ENCODE measurements at regions not wholly inside any gene's neighbourhood (a gene's known extent, or its start where the extent isn't known, plus 50 kb on each side); places are given as distances from the start of the nearest gene placed in this dataset.
"Not testable (repeated sequence)": the region's sequence is repeated elsewhere in the genome, so short reads cannot be mapped to it uniquely, and the experiment has no call there.

DNA sequence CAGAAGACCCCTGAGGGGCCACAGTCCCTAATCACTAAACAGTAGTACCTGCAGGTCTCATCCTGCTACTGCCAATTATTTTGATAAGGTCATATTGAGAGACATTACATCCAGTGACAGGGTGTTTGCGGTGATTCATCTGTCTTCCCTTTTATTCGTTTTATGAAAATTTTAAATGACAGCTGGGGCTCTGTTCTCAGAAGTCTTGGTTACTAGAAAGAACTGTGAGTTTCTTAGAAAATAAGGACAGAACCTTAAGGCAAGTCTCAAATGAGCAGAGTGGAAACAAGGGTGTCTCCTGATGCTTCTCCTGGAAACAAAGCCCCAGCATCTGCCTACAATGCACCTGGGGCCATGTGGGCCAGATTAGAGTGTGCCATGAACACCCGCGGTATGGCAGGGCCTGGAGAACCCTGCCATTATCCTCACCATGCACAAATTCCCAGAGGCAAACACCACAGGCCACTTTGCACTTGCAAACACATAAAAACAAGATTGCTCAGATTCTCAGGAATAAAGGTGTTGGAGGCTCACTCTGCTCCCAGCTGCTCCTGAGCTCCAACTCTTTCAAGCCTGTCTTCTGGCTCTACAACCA lies 66.3 kb upstream of the IQSEC1 start:
- no peak overlapping the region for H3K4me3 ChIP-seq (ENCODE audit: low read depth, low read length)
- no peak overlapping the region for H3K9ac ChIP-seq
- no peak overlapping the region for H2AFZ ChIP-seq
- H3K27me3 ChIP-seq (ENCODE audit: control insufficient read depth, insufficient read depth, low read length) = no peaks in the 10 kb centered on the region
- TF ChIP-seq, protein P1, sequence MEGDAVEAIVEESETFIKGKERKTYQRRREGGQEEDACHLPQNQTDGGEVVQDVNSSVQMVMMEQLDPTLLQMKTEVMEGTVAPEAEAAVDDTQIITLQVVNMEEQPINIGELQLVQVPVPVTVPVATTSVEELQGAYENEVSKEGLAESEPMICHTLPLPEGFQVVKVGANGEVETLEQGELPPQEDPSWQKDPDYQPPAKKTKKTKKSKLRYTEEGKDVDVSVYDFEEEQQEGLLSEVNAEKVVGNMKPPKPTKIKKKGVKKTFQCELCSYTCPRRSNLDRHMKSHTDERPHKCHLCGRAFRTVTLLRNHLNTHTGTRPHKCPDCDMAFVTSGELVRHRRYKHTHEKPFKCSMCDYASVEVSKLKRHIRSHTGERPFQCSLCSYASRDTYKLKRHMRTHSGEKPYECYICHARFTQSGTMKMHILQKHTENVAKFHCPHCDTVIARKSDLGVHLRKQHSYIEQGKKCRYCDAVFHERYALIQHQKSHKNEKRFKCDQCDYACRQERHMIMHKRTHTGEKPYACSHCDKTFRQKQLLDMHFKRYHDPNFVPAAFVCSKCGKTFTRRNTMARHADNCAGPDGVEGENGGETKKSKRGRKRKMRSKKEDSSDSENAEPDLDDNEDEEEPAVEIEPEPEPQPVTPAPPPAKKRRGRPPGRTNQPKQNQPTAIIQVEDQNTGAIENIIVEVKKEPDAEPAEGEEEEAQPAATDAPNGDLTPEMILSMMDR (IDR thresholded peaks at IDR 0.05) = no peak
- no peaks in the 10 kb centered on the region for H3K79me2 ChIP-seq
- no peaks in the 10 kb centered on the region for H3K36me3 ChIP-seq (ENCODE audit: control insufficient read depth, insufficient read depth, low read length)
- H3K4me2 ChIP-seq (ENCODE audit: low read length) = no peak overlapping the region
- H3K9me3 ChIP-seq (ENCODE audit: control insufficient read depth, low read length) = no peaks in the 10 kb centered on the region
- no peak overlapping the region for H3K27ac ChIP-seq
- H3K4me1 ChIP-seq = no peaks in the 10 kb centered on the region

DNA sequence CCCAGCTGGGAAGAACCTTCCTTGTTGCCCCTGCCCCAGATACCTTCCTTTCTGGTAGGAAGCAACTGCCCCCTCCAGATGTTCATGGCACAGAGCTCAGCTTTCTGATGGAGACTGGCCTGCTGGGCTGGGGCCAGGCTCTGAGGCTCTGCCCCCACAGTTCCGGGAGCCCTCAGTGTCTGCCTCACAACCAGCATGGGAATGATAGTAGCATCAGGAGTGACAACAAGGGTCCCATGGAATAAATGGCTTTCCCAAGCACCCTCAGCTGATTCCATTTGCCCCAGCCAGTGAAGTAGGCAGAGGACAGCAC lies 65.6 kb upstream of the IQSEC1 start:
- Histone ChIP-seq H2AFZ (no peak overlapping the region), H3K27ac (no peak overlapping the region), H3K27me3 (ENCODE audit: control insufficient read depth, insufficient read depth, low read length) (no peaks in the 10 kb centered on the region), H3K4me2 (ENCODE audit: low read length) (no peak overlapping the region), H3K4me3 (ENCODE audit: low read depth, low read length) (no peak overlapping the region), H3K36me3 (ENCODE audit: control insufficient read depth, insufficient read depth, low read length) (no peaks in the 10 kb centered on the region), H3K9me3 (ENCODE audit: control insufficient read depth, low read length) (no peaks in the 10 kb centered on the region), H3K9ac (no peak overlapping the region), H3K4me1 (no peaks in the 10 kb centered on the region), H3K79me2 (no peaks in the 10 kb centered on the region)
- TF ChIP-seq, protein P1 (IDR thresholded peaks at IDR 0.05) = no peak

DNA sequence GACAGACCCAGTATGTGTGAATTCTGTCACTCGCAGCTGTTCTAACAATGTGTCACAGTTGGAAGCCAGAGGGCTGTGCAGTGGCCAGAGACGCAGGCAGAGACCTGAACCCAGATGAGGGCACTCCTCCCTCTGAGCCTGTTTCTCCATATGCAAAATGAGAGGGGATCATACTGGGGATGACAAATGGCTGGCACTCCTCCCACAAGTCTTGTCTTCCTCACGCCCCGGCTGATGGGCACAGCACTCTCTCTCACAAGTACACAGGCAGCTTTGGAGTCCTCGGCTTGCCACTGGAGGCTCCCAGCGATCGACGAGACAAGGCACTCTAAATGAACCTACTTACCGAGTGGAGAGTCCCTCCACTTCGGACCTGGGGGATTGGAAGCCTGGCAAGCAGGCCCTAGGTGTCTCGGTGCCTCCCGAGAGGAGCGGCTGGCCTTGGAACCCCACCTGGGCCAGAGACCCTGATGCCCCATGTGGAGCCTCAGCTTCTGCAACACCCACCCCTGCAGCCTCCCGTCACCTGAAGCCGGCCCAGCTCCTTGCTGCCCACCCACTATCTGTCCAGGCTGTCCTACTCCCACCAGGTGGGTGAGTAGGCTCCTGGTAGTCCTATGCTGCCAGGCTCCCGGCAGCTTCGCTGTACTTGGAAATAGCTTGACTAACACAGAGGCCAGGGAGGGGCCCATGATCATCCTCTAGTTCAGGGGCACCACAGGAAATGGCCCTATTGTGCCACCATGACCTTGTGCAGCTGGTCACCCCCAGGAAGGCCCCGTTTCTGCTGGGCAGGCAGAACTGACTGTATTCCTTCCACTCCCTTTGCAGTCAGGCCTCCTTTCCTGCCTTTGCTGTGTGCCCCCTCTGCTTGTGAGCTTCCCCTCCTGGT lies 65.0 kb upstream of the IQSEC1 start:
- Histone ChIP-seq H3K4me3 (ENCODE audit: low read depth, low read length) (no peak overlapping the region), H3K79me2 (no peaks in the 10 kb centered on the region), H3K36me3 (ENCODE audit: control insufficient read depth, insufficient read depth, low read length) (no peaks in the 10 kb centered on the region), H3K9me3 (ENCODE audit: control insufficient read depth, low read length) (no peaks in the 10 kb centered on the region), H2AFZ (no peak overlapping the region), H3K4me1 (no peaks in the 10 kb centered on the region), H3K4me2 (ENCODE audit: low read length) (no peak overlapping the region), H3K27me3 (ENCODE audit: control insufficient read depth, insufficient read depth, low read length) (no peaks in the 10 kb centered on the region), H3K27ac (no peak overlapping the region), H3K9ac (no peak overlapping the region)
- TF ChIP-seq, protein P1 (IDR thresholded peaks at IDR 0.05) = no peak

DNA sequence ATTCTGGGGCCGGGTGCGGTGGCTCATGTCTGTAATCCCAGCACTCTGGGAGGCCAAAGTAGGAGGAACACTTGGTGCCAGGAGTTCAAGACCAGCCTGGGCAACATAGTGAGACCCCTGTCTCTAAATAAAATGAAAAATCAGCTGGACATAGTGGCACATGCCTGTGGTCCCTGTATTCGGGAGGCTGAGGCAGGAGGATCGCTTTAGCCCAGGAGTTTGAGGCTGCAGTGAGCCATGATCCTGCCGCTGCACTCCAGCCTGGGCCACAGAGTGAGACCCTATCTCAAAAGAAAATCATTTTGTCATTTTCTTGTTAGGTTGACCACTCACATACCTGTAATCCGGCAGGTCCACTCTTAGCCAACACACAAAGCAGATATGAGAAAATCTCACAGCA lies 63.6 kb upstream of the IQSEC1 start:
- H3K27me3 ChIP-seq (ENCODE audit: control insufficient read depth, insufficient read depth, low read length); H3K4me1 ChIP-seq; H3K9me3 ChIP-seq (ENCODE audit: control insufficient read depth, low read length): not testable (repeated sequence)

DNA sequence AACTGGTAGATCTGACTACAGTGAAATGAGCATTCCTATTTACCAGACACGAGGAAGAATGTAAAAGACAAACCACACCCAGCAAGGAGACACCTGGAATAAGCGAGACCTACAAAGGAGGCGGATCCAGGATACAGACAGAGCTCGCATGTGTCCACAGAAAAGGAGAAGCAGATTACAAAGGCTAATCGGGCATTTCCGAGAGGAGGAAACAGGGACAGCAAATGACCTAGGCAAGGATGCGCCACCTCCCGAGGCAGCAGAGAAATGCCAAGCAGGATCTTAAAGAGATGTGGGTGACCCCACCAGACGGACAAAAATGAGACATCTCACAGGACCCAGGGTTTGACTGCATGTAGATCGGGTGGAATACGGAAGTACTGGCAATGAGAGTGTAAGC lies 63.2 kb upstream of the IQSEC1 start:
- no peak overlapping the region for H3K27ac ChIP-seq
- no peak overlapping the region for H3K4me3 ChIP-seq (ENCODE audit: low read depth, low read length)
- H3K4me2 ChIP-seq (ENCODE audit: low read length) = no peak overlapping the region
- H3K79me2 ChIP-seq = no peaks in the 10 kb centered on the region
- H3K27me3 ChIP-seq (ENCODE audit: control insufficient read depth, insufficient read depth, low read length) = no peaks in the 10 kb centered on the region
- no peak overlapping the region for H3K9ac ChIP-seq
- TF ChIP-seq, protein P1 (IDR thresholded peaks at IDR 0.05) = no peak
- H2AFZ ChIP-seq = no peak overlapping the region
- H3K36me3 ChIP-seq (ENCODE audit: control insufficient read depth, insufficient read depth, low read length) = no peaks in the 10 kb centered on the region
- no peaks in the 10 kb centered on the region for H3K9me3 ChIP-seq (ENCODE audit: control insufficient read depth, low read length)
- H3K4me1 ChIP-seq = no peaks in the 10 kb centered on the region

More for the DNA sequence above, 63.6 kb upstream of the IQSEC1 start:
- H3K27ac ChIP-seq; H2AFZ ChIP-seq; H3K9ac ChIP-seq; H3K79me2 ChIP-seq; H3K4me3 ChIP-seq (ENCODE audit: low read depth, low read length); H3K4me2 ChIP-seq (ENCODE audit: low read length); H3K36me3 ChIP-seq (ENCODE audit: control insufficient read depth, insufficient read depth, low read length): not testable (repeated sequence)

All from parathyroid adenoma (tissue), 2 donors.